ENCODE measurements at regions not wholly inside any gene's neighbourhood (a gene's known extent, or its start where the extent isn't known, plus 50 kb on each side); places are given as distances from the start of the nearest gene placed in this dataset.

DNA sequence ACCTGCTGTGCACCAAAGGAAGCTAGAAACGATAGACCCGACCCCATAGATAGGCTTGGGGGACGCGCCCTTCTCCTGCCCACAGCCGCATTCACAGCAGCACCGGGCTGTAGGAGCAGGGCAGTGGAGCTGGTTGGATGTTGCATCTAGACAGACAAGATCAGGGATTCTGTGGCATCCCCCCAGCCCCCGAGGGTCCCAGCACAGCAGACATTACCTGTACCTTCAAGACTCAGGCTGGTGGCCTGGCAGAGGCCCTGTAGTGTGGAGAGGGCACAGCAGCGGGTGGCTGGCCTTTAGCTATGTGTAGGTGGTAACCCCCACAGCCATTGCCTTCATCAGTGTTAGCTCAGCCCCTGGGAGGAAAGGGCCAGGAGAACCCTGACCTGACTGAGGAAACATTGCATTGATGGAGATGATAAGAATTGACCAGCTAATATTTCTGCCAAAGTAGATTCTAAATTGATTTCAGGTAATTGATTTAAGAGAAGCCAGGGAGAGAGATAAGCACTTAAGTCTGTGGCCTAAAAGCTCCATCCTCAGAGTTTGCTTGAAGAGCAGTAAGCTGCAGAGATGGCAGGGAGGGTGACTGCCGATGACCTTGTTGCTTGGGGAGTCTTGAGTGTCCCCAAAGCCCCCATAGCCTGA lies 269.4 kb downstream of the TLE3 start:
- TF ChIP-seq, protein P1, sequence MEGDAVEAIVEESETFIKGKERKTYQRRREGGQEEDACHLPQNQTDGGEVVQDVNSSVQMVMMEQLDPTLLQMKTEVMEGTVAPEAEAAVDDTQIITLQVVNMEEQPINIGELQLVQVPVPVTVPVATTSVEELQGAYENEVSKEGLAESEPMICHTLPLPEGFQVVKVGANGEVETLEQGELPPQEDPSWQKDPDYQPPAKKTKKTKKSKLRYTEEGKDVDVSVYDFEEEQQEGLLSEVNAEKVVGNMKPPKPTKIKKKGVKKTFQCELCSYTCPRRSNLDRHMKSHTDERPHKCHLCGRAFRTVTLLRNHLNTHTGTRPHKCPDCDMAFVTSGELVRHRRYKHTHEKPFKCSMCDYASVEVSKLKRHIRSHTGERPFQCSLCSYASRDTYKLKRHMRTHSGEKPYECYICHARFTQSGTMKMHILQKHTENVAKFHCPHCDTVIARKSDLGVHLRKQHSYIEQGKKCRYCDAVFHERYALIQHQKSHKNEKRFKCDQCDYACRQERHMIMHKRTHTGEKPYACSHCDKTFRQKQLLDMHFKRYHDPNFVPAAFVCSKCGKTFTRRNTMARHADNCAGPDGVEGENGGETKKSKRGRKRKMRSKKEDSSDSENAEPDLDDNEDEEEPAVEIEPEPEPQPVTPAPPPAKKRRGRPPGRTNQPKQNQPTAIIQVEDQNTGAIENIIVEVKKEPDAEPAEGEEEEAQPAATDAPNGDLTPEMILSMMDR (IDR thresholded peaks at IDR 0.05; ENCODE audit: control extremely low read depth, extremely low read depth, low read depth, missing control alignments), result no peak
- POLR2A ChIA-PET, result no interaction called here
- CTCF ChIA-PET, result no interaction called here
- DNase-seq (ENCODE audit: extremely low spot score), result no peak

DNA sequence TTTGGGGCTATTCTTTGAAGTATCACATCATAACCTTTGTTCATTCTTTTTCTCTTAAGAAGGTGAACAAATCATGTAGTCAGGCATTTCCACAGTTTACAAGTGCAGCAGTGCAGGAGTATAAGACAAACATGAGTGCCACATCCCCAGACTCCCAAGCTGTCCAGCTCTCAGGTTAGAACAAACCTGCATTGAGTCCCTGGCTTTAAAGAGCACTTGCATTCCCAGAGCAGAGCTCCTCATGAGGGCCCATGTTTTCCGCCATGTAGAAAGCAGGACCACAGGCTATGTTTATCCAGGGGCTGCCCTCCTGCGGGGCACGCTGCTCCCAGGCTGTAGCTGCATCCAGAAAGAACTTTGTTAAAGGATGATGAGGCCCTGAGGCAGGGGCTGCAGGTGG lies 267.7 kb downstream of the TLE3 start:
- DNase-seq (ENCODE audit: extremely low spot score), result no peak
- POLR2A ChIA-PET, result no interaction called here
- TF ChIP-seq, protein P1 (IDR thresholded peaks at IDR 0.05; ENCODE audit: control extremely low read depth, extremely low read depth, low read depth, missing control alignments), result no peak
- CTCF ChIA-PET, result no interaction called here

DNA sequence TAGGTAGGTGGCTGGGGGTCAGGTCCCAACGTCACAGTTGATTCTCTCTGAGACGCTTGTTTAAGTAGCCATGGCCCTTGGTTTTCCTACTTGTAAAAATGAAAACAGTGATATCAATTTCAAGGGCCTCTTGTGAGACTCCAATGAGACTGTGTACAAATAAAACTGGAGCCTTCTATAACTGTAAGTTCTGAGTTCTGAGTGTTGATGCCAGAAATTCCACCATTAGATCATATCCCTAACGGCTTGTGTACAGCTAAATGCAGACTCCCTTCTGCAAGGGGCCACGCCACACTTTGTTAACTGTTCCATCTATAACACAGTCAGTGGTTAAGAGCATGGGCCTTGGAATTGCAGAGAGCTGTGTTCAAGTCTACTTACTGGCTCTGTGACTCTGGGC lies 267.3 kb downstream of the TLE3 start:
- no peak for DNase-seq (ENCODE audit: extremely low spot score)
- TF ChIP-seq, protein P1 (IDR thresholded peaks at IDR 0.05; ENCODE audit: control extremely low read depth, extremely low read depth, low read depth, missing control alignments), result no peak
- CTCF ChIA-PET, result no interaction called here
- POLR2A ChIA-PET, result no interaction called here

DNA sequence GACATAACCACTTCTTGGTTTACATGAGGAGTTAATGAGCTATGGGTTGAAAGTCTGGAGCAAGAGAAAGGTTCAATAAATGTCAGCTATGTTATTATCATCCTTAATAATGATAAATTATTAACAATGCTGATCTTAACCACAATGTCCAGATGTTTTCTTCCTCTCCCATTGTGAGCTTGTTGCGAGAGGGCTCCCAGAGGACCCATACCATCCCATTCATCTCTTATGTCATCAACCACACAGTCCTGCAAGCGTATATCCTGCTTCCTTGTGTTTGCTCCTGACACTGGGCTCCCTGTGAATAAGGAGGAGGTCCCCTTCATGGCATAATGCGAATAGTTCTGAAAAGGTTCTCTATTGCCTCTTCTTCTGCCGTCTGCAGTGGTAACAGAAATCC lies 266.8 kb downstream of the TLE3 start:
- CTCF ChIA-PET, result no interaction called here
- TF ChIP-seq, protein P1 (IDR thresholded peaks at IDR 0.05; ENCODE audit: control extremely low read depth, extremely low read depth, low read depth, missing control alignments), result no peak
- DNase-seq (ENCODE audit: extremely low spot score), result no peak
- POLR2A ChIA-PET, result no interaction called here

DNA sequence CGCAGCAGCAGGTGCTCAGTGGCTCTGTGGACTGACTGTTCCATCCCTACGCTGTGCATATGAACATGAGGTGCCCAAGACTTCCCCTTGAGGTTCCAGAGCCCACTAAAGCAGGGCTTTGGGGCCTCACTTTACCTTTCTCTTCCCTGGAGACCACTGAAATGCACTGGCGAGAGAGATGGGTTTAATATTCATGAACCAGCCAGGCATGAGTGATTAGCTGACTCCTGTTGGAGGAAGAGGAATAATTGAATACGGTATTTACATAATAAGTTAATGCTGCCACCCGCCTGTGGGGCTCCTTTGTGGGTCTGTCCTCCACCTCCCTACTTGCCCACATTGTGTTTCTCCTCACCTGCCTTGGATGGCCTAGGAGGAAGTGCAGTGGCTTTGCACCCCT lies 263.4 kb downstream of the TLE3 start:
- DNase-seq (ENCODE audit: extremely low spot score), result no peak
- TF ChIP-seq, protein P1 (IDR thresholded peaks at IDR 0.05; ENCODE audit: control extremely low read depth, extremely low read depth, low read depth, missing control alignments), result no peak
- CTCF ChIA-PET, result interaction anchor here (1.6 kb wide), 1 partner anchor 12 kb away, joined by 5 read pairs; no protein-coding TSS in a partner anchor
- POLR2A ChIA-PET, result no interaction called here

DNA sequence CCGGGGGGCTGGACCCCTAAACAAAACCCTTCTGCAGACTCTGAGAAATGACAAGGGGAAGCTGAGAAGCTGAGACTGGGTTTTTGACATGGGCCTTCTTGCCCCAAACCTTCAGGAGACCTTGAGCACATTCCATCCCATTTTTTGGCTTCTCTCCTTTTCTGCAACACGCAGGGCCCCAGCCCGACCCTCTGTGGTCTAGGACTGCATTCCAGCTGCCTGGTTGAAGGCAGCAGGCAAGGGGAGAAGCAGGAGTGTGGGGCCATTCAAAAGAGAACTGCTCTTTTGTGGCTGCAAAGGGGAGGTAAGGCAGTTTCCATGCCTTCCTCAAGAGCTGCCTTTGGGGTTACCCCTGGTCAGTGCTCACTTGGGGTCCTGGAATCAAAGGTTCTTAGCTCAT lies 263.0 kb downstream of the TLE3 start:
- TF ChIP-seq, protein P1 (IDR thresholded peaks at IDR 0.05; ENCODE audit: control extremely low read depth, extremely low read depth, low read depth, missing control alignments), result no peak
- ChIA-PET CTCF (interaction anchor here (0.8 to 1.6 kb wide), 2 partner anchors 10 to 12 kb away, joined by 3 to 5 read pairs; no protein-coding TSS in a partner anchor), POLR2A (no interaction called here)
- no peak for DNase-seq (ENCODE audit: extremely low spot score)

Data from GM10248 (cell line).